Right lobe of liver (tissue), 4 donors: ENCODE measurements at regions not wholly inside any gene's neighbourhood (a gene's known extent, or its start where the extent isn't known, plus 50 kb on each side); places are given as distances from the start of the nearest gene placed in this dataset.

Source experiments
- POLR2A ChIP-seq: fragments of 450-650 bp; IDR thresholded peaks from one replicate; pipeline ENCODE4 v1.6.1; 2017; ENCODE audit warnings: antibody characterized with exemption, mild to moderate bottlenecking
- TF ChIP-seq, protein P1 (sequence below), 4 donors: fragments of 200-600 bp in 3 of 4; fragments of 450-650 bp in 1 of 4; IDR thresholded peaks; one replicate each; pipeline versions ENCODE4 v1.5.1 to v1.8.0; 2016 to 2022; ENCODE audit warnings: antibody characterized with exemption in 4 of 4, mild to moderate bottlenecking in 2 of 4
- donor health status: DM: no; HTN: no; CAD: no.
- donor health status: DM: no; HTN: no; CAD: no.
- donor health status: DM: no; HTN: yes; CAD: no.

DNA sequence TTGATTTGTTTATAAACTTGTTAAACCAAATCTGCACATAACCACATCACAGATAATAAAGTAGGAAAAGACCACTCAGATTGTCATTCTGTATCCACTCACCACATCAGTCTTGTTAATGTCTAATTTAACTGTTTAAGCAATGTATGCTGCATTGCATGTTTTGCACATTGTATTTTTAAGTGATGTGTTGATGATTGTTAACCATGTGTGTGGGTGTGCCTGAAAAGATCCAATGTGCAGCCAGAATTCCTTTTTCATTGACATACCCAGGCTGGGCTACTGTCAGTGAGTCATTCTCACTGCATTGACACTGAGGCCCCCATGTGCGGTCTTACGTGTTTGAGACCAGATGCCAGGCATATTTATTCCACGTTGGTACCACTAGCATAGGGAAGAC is 167.3 kb downstream of the TRMT11 start:
- TF ChIP-seq, protein P1, sequence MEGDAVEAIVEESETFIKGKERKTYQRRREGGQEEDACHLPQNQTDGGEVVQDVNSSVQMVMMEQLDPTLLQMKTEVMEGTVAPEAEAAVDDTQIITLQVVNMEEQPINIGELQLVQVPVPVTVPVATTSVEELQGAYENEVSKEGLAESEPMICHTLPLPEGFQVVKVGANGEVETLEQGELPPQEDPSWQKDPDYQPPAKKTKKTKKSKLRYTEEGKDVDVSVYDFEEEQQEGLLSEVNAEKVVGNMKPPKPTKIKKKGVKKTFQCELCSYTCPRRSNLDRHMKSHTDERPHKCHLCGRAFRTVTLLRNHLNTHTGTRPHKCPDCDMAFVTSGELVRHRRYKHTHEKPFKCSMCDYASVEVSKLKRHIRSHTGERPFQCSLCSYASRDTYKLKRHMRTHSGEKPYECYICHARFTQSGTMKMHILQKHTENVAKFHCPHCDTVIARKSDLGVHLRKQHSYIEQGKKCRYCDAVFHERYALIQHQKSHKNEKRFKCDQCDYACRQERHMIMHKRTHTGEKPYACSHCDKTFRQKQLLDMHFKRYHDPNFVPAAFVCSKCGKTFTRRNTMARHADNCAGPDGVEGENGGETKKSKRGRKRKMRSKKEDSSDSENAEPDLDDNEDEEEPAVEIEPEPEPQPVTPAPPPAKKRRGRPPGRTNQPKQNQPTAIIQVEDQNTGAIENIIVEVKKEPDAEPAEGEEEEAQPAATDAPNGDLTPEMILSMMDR (IDR thresholded peaks at IDR 0.05) = no peak
- TF ChIP-seq POLR2A = no peak
